GM23248 (cell line): ENCODE measurements at regions not wholly inside any gene's neighbourhood (a gene's known extent, or its start where the extent isn't known, plus 50 kb on each side); places are given as distances from the start of the nearest gene placed in this dataset.

Source experiments
- EZH2 ChIP-seq: fragments of 200-600 bp; sonication (generic); IDR thresholded peaks from 2 replicates; pipeline ENCODE4 v1.6.1; 2018; ENCODE audit warnings: antibody characterized with exemption, mild to moderate bottlenecking; ENCODE audit not compliant: insufficient read depth, poor library complexity, severe bottlenecking
- EZH2phosphoT487 ChIP-seq: fragments of 200-600 bp; sonication (generic); IDR thresholded peaks from 2 replicates; pipeline ENCODE4 v1.6.1; 2018; ENCODE audit warnings: antibody characterized with exemption, moderate library complexity, mild to moderate bottlenecking, low read depth; ENCODE audit not compliant: insufficient read depth

- TF ChIP-seq EZH2 = no peak
- TF ChIP-seq EZH2phosphoT487 = no peak
Measured at GRCh38 chr12:118741194-118741593, 240.1 kb upstream of the SRRM4 start.
